IMR-90 (cell line): ENCODE measurements at regions not wholly inside any gene's neighbourhood (a gene's known extent, or its start where the extent isn't known, plus 50 kb on each side); places are given as distances from the start of the nearest gene placed in this dataset.

ENCODE experiments used
- ATAC-seq: fragments of 200-7000 bp; cut with Tn5 transposase; 2 replicates; pipeline ENCODE4 v1.9.1; 2020; ENCODE audit warnings: low read depth, mild to moderate bottlenecking, moderate library complexity
- BruUV-seq: library from RNA; stranded (reverse); fragments of 400-500 nt; replicated peaks from 2 replicates; lab custom pipeline; 2021; lab: Mats Ljungman, UMichigan
- CTCF ChIA-PET: fragments of 300-600 bp; formaldehyde crosslinking; extraction: SDS; loops from one replicate; lab custom pipeline; 2021; ENCODE audit warnings: antibody characterized with exemption; lab: Yijun Ruan, JAX
- POLR2A ChIA-PET: fragments of 300-600 bp; sonication (Branson Sonifier 250); formaldehyde crosslinking; loops from one replicate; lab custom pipeline; 2022; ENCODE audit warnings: antibody characterized with exemption; ENCODE audit not compliant: unreplicated experiment; lab: Charles Lee
- DNase-seq: peaks from one replicate; pipeline ENCODE4 v3.0.0; 2013
- H2AFZ ChIP-seq: replicated peaks from 2 replicates; pipeline ENCODE3; 2013; ENCODE audit warnings: low read length, mild to moderate bottlenecking; ENCODE audit not compliant: poor library complexity
- H2AK5ac ChIP-seq: 2 replicates; pipeline ENCODE4 v1.6.1; 2013; ENCODE audit warnings: low read depth, low read length, inconsistent platforms
- H2AK9ac ChIP-seq: replicated peaks from 2 replicates; pipeline ENCODE3; 2013; ENCODE audit warnings: mild to moderate bottlenecking, low read depth, low read length, moderate library complexity; ENCODE audit not compliant: poor library complexity
- H2BK120ac ChIP-seq: 2 replicates; pipeline ENCODE4 v1.6.1; 2013; ENCODE audit warnings: low read depth, low read length, inconsistent platforms
- H2BK15ac ChIP-seq: 3 replicates; pipeline ENCODE4 v1.6.1; 2013; ENCODE audit warnings: low read depth, low read length, inconsistent platforms
- H2BK20ac ChIP-seq: 2 replicates; pipeline ENCODE4 v1.6.1; 2013; ENCODE audit warnings: low read depth, mild to moderate bottlenecking, inconsistent platforms, low read length, moderate library complexity
- H2BK5ac ChIP-seq: 2 replicates; pipeline ENCODE4 v1.6.1; 2013; ENCODE audit warnings: mild to moderate bottlenecking, low read depth, low read length, inconsistent platforms; ENCODE audit not compliant: poor library complexity, severe bottlenecking
- H3K14ac ChIP-seq: replicated peaks from 2 replicates; pipeline ENCODE4 v1.6.1; 2013; ENCODE audit warnings: low read depth, low read length, inconsistent platforms
- H3K18ac ChIP-seq: 2 replicates; pipeline ENCODE4 v1.6.1; 2013; ENCODE audit warnings: low read depth, low read length, control low read depth
- H3K23ac ChIP-seq: 2 replicates; pipeline ENCODE4 v1.6.1; 2013; ENCODE audit warnings: low read depth, low read length, inconsistent platforms
- H3K27ac ChIP-seq: 2 replicates; pipeline ENCODE4 v1.5.1; 2013; ENCODE audit warnings: mild to moderate bottlenecking, control low read depth, low read length; ENCODE audit not compliant: insufficient read depth
- H3K27me3 ChIP-seq: 2 replicates; pipeline ENCODE4 v1.6.1; 2013; ENCODE audit warnings: low read length; ENCODE audit not compliant: control insufficient read depth, insufficient read depth
- H3K36me3 ChIP-seq: 2 replicates; pipeline ENCODE4 v1.6.1; 2013; ENCODE audit warnings: low read length, mixed read lengths; ENCODE audit not compliant: control insufficient read depth, insufficient read depth
- H3K4ac ChIP-seq: 2 replicates; pipeline ENCODE4 v1.6.1; 2013; ENCODE audit warnings: low read depth, low read length, inconsistent platforms
- H3K4me1 ChIP-seq: 2 replicates; pipeline ENCODE4 v1.6.1; 2013; ENCODE audit warnings: low read length, mixed read lengths; ENCODE audit not compliant: control insufficient read depth, insufficient read depth
- H3K4me2 ChIP-seq: 2 replicates; pipeline ENCODE4 v1.6.1; 2013; ENCODE audit warnings: low read depth, mild to moderate bottlenecking, control low read depth, low read length, moderate library complexity
- H3K4me3 ChIP-seq: 2 replicates; pipeline ENCODE4 v1.5.1; 2013; ENCODE audit warnings: low read depth, mild to moderate bottlenecking, control low read depth, low read length, moderate library complexity; ENCODE audit not compliant: insufficient read depth
- H3K56ac ChIP-seq: 2 replicates; pipeline ENCODE4 v1.6.1; 2013; ENCODE audit warnings: low read length, inconsistent platforms; ENCODE audit not compliant: insufficient read depth; ENCODE audit errors: extremely low read depth
- H3K79me1 ChIP-seq, 2 experiments: 2 replicates each; pipeline ENCODE4 v1.6.1; 2013; ENCODE audit warnings: low read length in 2 of 2, inconsistent platforms in 1 of 2, low read depth in 1 of 2
- H3K9ac ChIP-seq: 2 replicates; pipeline ENCODE4 v1.6.1; 2013; ENCODE audit warnings: low read depth, low read length, control low read depth
- H3K9me1 ChIP-seq: 2 replicates; pipeline ENCODE4 v1.6.1; 2013; ENCODE audit warnings: low read length, inconsistent platforms; ENCODE audit not compliant: insufficient read depth
- H3K9me3 ChIP-seq: 2 replicates; pipeline ENCODE4 v1.6.1; 2013; ENCODE audit warnings: low read length; ENCODE audit not compliant: control insufficient read depth, insufficient read depth
- H4K20me1 ChIP-seq: 2 replicates; pipeline ENCODE4 v1.6.1; 2013; ENCODE audit warnings: low read length, inconsistent platforms; ENCODE audit not compliant: insufficient read depth
- H4K5ac ChIP-seq: 2 replicates; pipeline ENCODE4 v1.6.1; 2013; ENCODE audit warnings: mild to moderate bottlenecking, low read depth, low read length, control low read depth
- H4K8ac ChIP-seq, 2 experiments: 2 replicates each; pipeline ENCODE4 v1.6.1; 2013; ENCODE audit warnings: low read depth in 2 of 2, low read length in 2 of 2, control low read depth in 1 of 2, inconsistent platforms in 1 of 2
- H4K91ac ChIP-seq: 2 replicates; pipeline ENCODE4 v1.6.1; 2013; ENCODE audit warnings: low read depth, low read length, inconsistent platforms; ENCODE audit not compliant: insufficient read depth
- BHLHE40 ChIP-seq: fragments of 150-350 bp; IDR thresholded peaks from 2 replicates; pipeline ENCODE4 v1.6.1; 2016; ENCODE audit warnings: mild to moderate bottlenecking, low read depth, low read length
- CEBPB ChIP-seq: IDR thresholded peaks from 2 replicates; pipeline ENCODE4 v1.6.1; 2012; ENCODE audit warnings: low read depth, low read length, improper control_type of control experiment
- CHD1 ChIP-seq: IDR thresholded peaks from 2 replicates; pipeline ENCODE4 v1.6.1; 2012; ENCODE audit warnings: low read depth, low read length, improper control_type of control experiment
- CTCF ChIP-seq: conservative IDR thresholded peaks from 2 replicates; pipeline ENCODE4 v1.5.1; 2012; ENCODE audit warnings: mild to moderate bottlenecking, low read depth, low read length, improper control_type of control experiment
- FOS ChIP-seq: fragments of 150-350 bp; IDR thresholded peaks from 2 replicates; pipeline ENCODE4 v1.6.1; 2016; ENCODE audit warnings: low read depth, low read length
- MAZ ChIP-seq: IDR thresholded peaks from 2 replicates; pipeline ENCODE4 v1.6.1; 2012; ENCODE audit warnings: low read depth, mild to moderate bottlenecking, low read length, improper control_type of control experiment, moderate library complexity, borderline replicate concordance
- MXI1 ChIP-seq: IDR thresholded peaks from 2 replicates; pipeline ENCODE4 v1.6.1; 2012; ENCODE audit warnings: low read depth, mild to moderate bottlenecking, low read length, moderate library complexity, borderline replicate concordance
- NFE2L2 ChIP-seq: fragments of 150-350 bp; IDR thresholded peaks from 2 replicates; pipeline ENCODE4 v1.6.1; 2016; ENCODE audit warnings: low read depth, mild to moderate bottlenecking, low read length
- POLR2A ChIP-seq: IDR thresholded peaks from 2 replicates; pipeline ENCODE4 v1.6.1; 2012; ENCODE audit warnings: mild to moderate bottlenecking, low read depth, low read length
- RAD21 ChIP-seq: IDR thresholded peaks from 2 replicates; pipeline ENCODE4 v1.6.1; 2012; ENCODE audit warnings: low read length, improper control_type of control experiment
- RCOR1 ChIP-seq: IDR thresholded peaks from 2 replicates; pipeline ENCODE4 v1.6.1; 2012; ENCODE audit warnings: mild to moderate bottlenecking, low read length, improper control_type of control experiment; ENCODE audit not compliant: insufficient replicate concordance
- RFX5 ChIP-seq: IDR thresholded peaks from 2 replicates; pipeline ENCODE4 v1.8.0; 2012; ENCODE audit warnings: low read depth, mild to moderate bottlenecking, low read length, moderate library complexity
- SMC3 ChIP-seq: fragments of 150-350 bp; IDR thresholded peaks from 2 replicates; pipeline ENCODE4 v1.6.1; 2016; ENCODE audit warnings: low read depth, mild to moderate bottlenecking, antibody characterized with exemption, low read length, moderate library complexity
- WGBS, 2 experiments: methylation state at CpG; one replicate each; pipeline versions ENCODE4 v1.1.5 to v1.1.7; 2013; ENCODE audit warnings: missing lambda C conversion rate in 2 of 2; ENCODE audit not compliant: insufficient read length in 1 of 2; ENCODE audit errors: extremely low coverage in 2 of 2; 5-methylcytosine and 5-hydroxymethylcytosine counted together
- dilution Hi-C: fragments of 300-500 bp; cut with HindIII; formaldehyde crosslinking; loops from one replicate; pipeline ENCODE4 v1.14.3; 2018; ENCODE audit warnings: low sequenced_read_pairs; ENCODE audit not compliant: unreplicated experiment
- in situ Hi-C: fragments of 300-500 bp; cut with MboI; formaldehyde crosslinking; loops from 3 replicates; pipeline ENCODE4 v1.14.3; 2019; ENCODE audit warnings: low sequenced_read_pairs, inconsistent platforms, mixed read lengths
- intact Hi-C: fragments of 100-400 bp; cut with micrococcal nuclease; formaldehyde crosslinking; loops from 2 replicates; pipeline ENCODE4 v1.10.0; 2022
- TF ChIP-seq, protein P1 (sequence below): fragments of 150-350 bp; IDR thresholded peaks from 2 replicates; pipeline ENCODE4 v1.6.1; 2017; ENCODE audit warnings: mild to moderate bottlenecking, antibody characterized with exemption, low read length, low read depth
- TF ChIP-seq, protein P2 (sequence below): fragments of 150-350 bp; IDR thresholded peaks from 2 replicates; pipeline ENCODE4 v1.6.1; 2016; ENCODE audit warnings: low read depth, mild to moderate bottlenecking, low read length, moderate library complexity, borderline replicate concordance

DNA sequence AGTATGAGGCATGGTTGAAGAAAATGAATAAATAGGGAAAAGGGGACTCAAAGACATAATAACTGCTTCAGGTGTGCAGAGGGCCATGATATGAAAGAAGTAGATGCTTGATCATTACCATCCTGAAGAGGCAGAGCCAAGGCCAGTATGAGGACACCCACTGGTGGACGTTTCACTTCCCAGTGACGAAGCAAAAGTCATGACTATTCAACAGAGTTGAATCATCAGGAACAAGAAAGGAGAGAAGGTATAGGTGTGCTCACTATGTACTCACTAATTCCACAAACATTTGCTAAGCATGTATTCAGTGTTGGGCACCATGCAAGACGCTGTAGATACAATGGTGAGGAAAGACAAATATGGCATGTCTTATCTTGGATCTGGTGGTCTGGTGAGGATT, 319.2 kb upstream of the RUNX1 start:
- Histone ChIP-seq H2BK20ac (no peak overlapping the region), H3K9me3 (no peaks in the 10 kb centered on the region), H3K36me3 (no peaks in the 10 kb centered on the region), H3K9me1 (no peaks in the 10 kb centered on the region), H3K4me1 (no peaks in the 10 kb centered on the region), H4K8ac (no peak overlapping the region), H2AFZ (no peak overlapping the region), H2BK15ac (no peak overlapping the region), H4K20me1 (no peaks in the 10 kb centered on the region), H4K91ac (no peak overlapping the region), H3K23ac (no peak overlapping the region), H3K4me2 (no peak overlapping the region), H2BK120ac (no peak overlapping the region; the same call in 1 of the 2 replicates), H2BK5ac (no peak overlapping the region), H3K27ac (no peak overlapping the region), H3K56ac (no peak overlapping the region), H4K5ac (no peak overlapping the region), H2AK5ac (peak overlapping the region; percentile 24; the same call in 1 of the 2 replicates), H3K4ac (no peak overlapping the region), H3K4me3 (no peak overlapping the region), H2AK9ac (no peak overlapping the region), H3K9ac (no peak overlapping the region), H3K27me3 (no peaks in the 10 kb centered on the region), H3K14ac (no peak overlapping the region), H3K18ac (no peak overlapping the region), H3K79me1 (no peaks in the 10 kb centered on the region)
- no CpG with 5 or more reads among the region's 3 CpGs for WGBS, 2 experiments
- intact Hi-C loops (no loop called here), dilution Hi-C loops (no loop called here), in situ Hi-C loops (no loop called here)
- POLR2A ChIA-PET = no interaction called here
- CTCF ChIA-PET = no interaction called here
- DNase-seq (no peak), ATAC-seq (no peak)
- TF ChIP-seq CHD1 = no peak
- no peak for TF ChIP-seq MXI1
- TF ChIP-seq CTCF = no peak
- no peak for TF ChIP-seq RAD21
- TF ChIP-seq SMC3 = no peak
- no peak for TF ChIP-seq NFE2L2
- TF ChIP-seq RCOR1 = no peak
- TF ChIP-seq FOS = no peak
- TF ChIP-seq, protein P1, sequence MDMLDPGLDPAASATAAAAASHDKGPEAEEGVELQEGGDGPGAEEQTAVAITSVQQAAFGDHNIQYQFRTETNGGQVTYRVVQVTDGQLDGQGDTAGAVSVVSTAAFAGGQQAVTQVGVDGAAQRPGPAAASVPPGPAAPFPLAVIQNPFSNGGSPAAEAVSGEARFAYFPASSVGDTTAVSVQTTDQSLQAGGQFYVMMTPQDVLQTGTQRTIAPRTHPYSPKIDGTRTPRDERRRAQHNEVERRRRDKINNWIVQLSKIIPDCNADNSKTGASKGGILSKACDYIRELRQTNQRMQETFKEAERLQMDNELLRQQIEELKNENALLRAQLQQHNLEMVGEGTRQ = no peak
- no peak for TF ChIP-seq MAZ
- TF ChIP-seq RFX5 = no peak
- TF ChIP-seq POLR2A = no peak
- no peak for TF ChIP-seq CEBPB
- TF ChIP-seq, protein P2, sequence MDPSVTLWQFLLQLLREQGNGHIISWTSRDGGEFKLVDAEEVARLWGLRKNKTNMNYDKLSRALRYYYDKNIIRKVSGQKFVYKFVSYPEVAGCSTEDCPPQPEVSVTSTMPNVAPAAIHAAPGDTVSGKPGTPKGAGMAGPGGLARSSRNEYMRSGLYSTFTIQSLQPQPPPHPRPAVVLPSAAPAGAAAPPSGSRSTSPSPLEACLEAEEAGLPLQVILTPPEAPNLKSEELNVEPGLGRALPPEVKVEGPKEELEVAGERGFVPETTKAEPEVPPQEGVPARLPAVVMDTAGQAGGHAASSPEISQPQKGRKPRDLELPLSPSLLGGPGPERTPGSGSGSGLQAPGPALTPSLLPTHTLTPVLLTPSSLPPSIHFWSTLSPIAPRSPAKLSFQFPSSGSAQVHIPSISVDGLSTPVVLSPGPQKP = no peak
- TF ChIP-seq BHLHE40 = no peak
- BruUV-seq = no TSS peak
